ENCODE measurements at regions not wholly inside any gene's neighbourhood (a gene's known extent, or its start where the extent isn't known, plus 50 kb on each side); places are given as distances from the start of the nearest gene placed in this dataset.
A peak's percentile ranks its signal among the peaks of the same experiment; 100 is the strongest.
"Not testable (repeated sequence)": the region's sequence is repeated elsewhere in the genome, so short reads cannot be mapped to it uniquely, and the experiment has no call there.

- no peak for ATAC-seq
Observed at GRCh38 chr15:26065723-26066122, 202.6 kb upstream of the ATP10A start.

GRCh38 chr15:26061248-26061647 is 198.1 kb upstream of the ATP10A start:
- intact Hi-C loops (cut with DNase I) = no loop called here
- DNase-seq = no peak
- ATAC-seq = no peak

More at GRCh38 chr15:26065723-26066122, 202.6 kb upstream of the ATP10A start:
- DNase-seq = no peak
- intact Hi-C loops (cut with DNase I) = no loop called here

- DNase-seq; intact Hi-C loops (cut with DNase I); ATAC-seq: not testable (repeated sequence)
Observed at GRCh38 chr15:26056766-26057165, 193.6 kb upstream of the ATP10A start.

GRCh38 chr15:26051761-26052675 is 188.9 kb upstream of the ATP10A start:
- intact Hi-C loops (cut with DNase I) = no loop called here

GRCh38 chr15:26050984-26051383 is 187.9 kb upstream of the ATP10A start:
- ATAC-seq = no peak
- intact Hi-C loops (cut with DNase I) = no loop called here

More at GRCh38 chr15:26051761-26052675, 188.9 kb upstream of the ATP10A start:
- DNase-seq (peak; percentile 32), ATAC-seq (peak; percentile 68 to 77)

GRCh38 chr15:26049900-26050657 is 187.0 kb upstream of the ATP10A start:
- no peak for ATAC-seq
- no peak for DNase-seq
- intact Hi-C loops (cut with DNase I) = no loop called here

More at GRCh38 chr15:26050984-26051383, 187.9 kb upstream of the ATP10A start:
- DNase-seq = no peak

GRCh38 chr15:26048669-26049068 is 185.5 kb upstream of the ATP10A start:
- intact Hi-C loops (cut with DNase I) = no loop called here
- ATAC-seq (no peak), DNase-seq (no peak)

- no peak for DNase-seq
- intact Hi-C loops (cut with DNase I) = no loop called here
- ATAC-seq = no peak
Observed at GRCh38 chr15:26045516-26045915, 182.4 kb upstream of the ATP10A start.

- intact Hi-C loops (cut with DNase I) = no loop called here
- no peak for DNase-seq
- ATAC-seq = no peak
Observed at GRCh38 chr15:26043018-26043417, 179.9 kb upstream of the ATP10A start.

- DNase-seq (no peak), ATAC-seq (no peak)
- intact Hi-C loops (cut with DNase I) = no loop called here
Observed at GRCh38 chr15:26038693-26039092, 175.6 kb upstream of the ATP10A start.

GRCh38 chr15:26037369-26037768 is 174.2 kb upstream of the ATP10A start:
- intact Hi-C loops (cut with DNase I) = no loop called here
- ATAC-seq (no peak), DNase-seq (no peak)

- intact Hi-C loops (cut with DNase I) = no loop called here
- DNase-seq (no peak), ATAC-seq (no peak)
Observed at GRCh38 chr15:26033493-26033892, 170.4 kb upstream of the ATP10A start.

GRCh38 chr15:26032162-26032846 is 169.2 kb upstream of the ATP10A start:
- no peak for DNase-seq
- no peak for ATAC-seq
- intact Hi-C loops (cut with DNase I) = no loop called here

- ATAC-seq; DNase-seq; intact Hi-C loops (cut with DNase I): not testable (repeated sequence)
Observed at GRCh38 chr15:26029586-26029985, 166.5 kb upstream of the ATP10A start.

- DNase-seq = no peak
- intact Hi-C loops (cut with DNase I) = no loop called here
- no peak for ATAC-seq
Observed at GRCh38 chr15:26029146-26029545, 166.0 kb upstream of the ATP10A start.

- ATAC-seq (no peak), DNase-seq (no peak)
- intact Hi-C loops (cut with DNase I) = no loop called here
Observed at GRCh38 chr15:26028086-26028740, 165.1 kb upstream of the ATP10A start.

- intact Hi-C loops (cut with DNase I); ATAC-seq; DNase-seq: not testable (repeated sequence)
Observed at GRCh38 chr15:26026671-26027070, 163.5 kb upstream of the ATP10A start.

- no peak for DNase-seq
- intact Hi-C loops (cut with DNase I) = no loop called here
- no peak for ATAC-seq
Observed at GRCh38 chr15:26024241-26024640, 161.1 kb upstream of the ATP10A start.

- no peak for DNase-seq
- intact Hi-C loops (cut with DNase I) = no loop called here
- ATAC-seq = no peak
Observed at GRCh38 chr15:26023691-26024090, 160.6 kb upstream of the ATP10A start.

Measured in left cardiac atrium (tissue), 4 donors.